ENCODE measurements at regions not wholly inside any gene's neighbourhood (a gene's known extent, or its start where the extent isn't known, plus 50 kb on each side); places are given as distances from the start of the nearest gene placed in this dataset.

DNA sequence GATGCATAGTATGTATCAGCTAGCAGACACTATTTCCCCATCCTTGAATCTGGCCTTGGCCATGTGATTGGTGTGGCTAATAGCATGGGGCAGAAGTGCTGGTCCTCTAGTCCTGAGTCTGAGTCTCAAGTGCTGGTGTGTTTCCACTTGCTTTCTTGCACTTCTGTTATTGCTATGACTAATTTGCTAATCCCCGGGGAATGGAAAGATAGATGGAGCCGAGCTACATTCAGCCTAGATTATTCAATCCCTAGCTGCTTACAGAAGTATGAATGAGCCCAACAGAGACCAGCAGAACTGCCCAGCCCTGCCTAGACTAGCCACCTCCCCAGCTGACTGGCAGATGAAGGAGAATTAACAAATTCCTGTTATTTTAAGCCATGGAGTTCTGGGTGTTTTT, 53.2 kb upstream of the SYPL1 start:
- no peak overlapping the region for H3K4me3 ChIP-seq
- DNase-seq (ENCODE audit: low spot score in 2 of 2) = no peak
- no peak overlapping the region for H3K27ac ChIP-seq
- 59 to 64% methylated on average over 2 of the region's 2 CpGs for WGBS, 2 donors
- TF ChIP-seq POLR2A (IDR thresholded peaks at IDR 0.05) = no peak
- TF ChIP-seq, protein P1, sequence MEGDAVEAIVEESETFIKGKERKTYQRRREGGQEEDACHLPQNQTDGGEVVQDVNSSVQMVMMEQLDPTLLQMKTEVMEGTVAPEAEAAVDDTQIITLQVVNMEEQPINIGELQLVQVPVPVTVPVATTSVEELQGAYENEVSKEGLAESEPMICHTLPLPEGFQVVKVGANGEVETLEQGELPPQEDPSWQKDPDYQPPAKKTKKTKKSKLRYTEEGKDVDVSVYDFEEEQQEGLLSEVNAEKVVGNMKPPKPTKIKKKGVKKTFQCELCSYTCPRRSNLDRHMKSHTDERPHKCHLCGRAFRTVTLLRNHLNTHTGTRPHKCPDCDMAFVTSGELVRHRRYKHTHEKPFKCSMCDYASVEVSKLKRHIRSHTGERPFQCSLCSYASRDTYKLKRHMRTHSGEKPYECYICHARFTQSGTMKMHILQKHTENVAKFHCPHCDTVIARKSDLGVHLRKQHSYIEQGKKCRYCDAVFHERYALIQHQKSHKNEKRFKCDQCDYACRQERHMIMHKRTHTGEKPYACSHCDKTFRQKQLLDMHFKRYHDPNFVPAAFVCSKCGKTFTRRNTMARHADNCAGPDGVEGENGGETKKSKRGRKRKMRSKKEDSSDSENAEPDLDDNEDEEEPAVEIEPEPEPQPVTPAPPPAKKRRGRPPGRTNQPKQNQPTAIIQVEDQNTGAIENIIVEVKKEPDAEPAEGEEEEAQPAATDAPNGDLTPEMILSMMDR (IDR thresholded peaks at IDR 0.05) = no peak
- TF ChIP-seq EP300 (IDR thresholded peaks at IDR 0.05) = no peak
- H3K9me3 ChIP-seq = peaks cover 0 to 18% (median 0%) of the 10 kb centered on the region in 4 donors
- H3K4me1 ChIP-seq = peaks cover 0 to 24% (median 13%) of the 10 kb centered on the region in 4 donors
- no peaks in the 10 kb centered on the region for H3K27me3 ChIP-seq
- no peaks in the 10 kb centered on the region for H3K36me3 ChIP-seq

DNA sequence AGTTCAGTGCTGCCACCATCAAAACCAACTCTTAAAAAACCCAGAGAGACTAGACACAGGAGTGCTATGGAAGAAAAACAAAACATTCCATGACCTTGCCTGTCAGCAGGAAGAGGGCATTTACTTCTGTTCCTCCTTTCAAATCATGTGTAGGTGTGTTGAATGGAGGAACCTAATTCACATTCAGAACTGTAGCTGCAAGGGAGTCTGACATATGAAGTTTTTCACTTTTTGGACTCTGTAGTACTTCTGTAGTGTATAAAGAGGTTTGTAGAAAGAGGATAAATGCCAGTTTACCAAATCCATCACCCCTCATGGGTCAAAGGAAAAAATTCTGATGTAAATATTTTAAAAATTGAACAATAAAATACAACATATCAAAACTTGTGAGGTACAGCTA, 51.1 kb upstream of the SYPL1 start:
- no peak for DNase-seq (ENCODE audit: low spot score in 2 of 2)
- Histone ChIP-seq H3K27ac (no peak overlapping the region), H3K4me3 (no peak overlapping the region), H3K9me3 (peaks cover 0 to 18% (median 0%) of the 10 kb centered on the region in 4 donors), H3K36me3 (no peaks in the 10 kb centered on the region), H3K4me1 (peaks cover 0 to 22% (median 13%) of the 10 kb centered on the region in 4 donors), H3K27me3 (no peaks in the 10 kb centered on the region)
- TF ChIP-seq EP300 (IDR thresholded peaks at IDR 0.05) = no peak
- TF ChIP-seq POLR2A (IDR thresholded peaks at IDR 0.05) = no peak
- TF ChIP-seq, protein P1 (IDR thresholded peaks at IDR 0.05) = no peak
